ENCODE measurements at regions not wholly inside any gene's neighbourhood (a gene's known extent, or its start where the extent isn't known, plus 50 kb on each side); places are given as distances from the start of the nearest gene placed in this dataset.

- TF ChIP-seq PAWR (CRISPR knock-in tag; IDR thresholded peaks at IDR 0.05; ENCODE audit: borderline replicate concordance), result no peak
- no peak for TF ChIP-seq JUND (CRISPR knock-in tag; IDR thresholded peaks at IDR 0.05)
- no peak for TF ChIP-seq RNF219 (CRISPR knock-in tag; IDR thresholded peaks at IDR 0.05)
- no peak for TF ChIP-seq POLR2A (IDR thresholded peaks at IDR 0.05; ENCODE audit: insufficient read depth in 1 of 2, low read depth in 2 of 2, low read length in 2 of 2)
- TF ChIP-seq SP2 (CRISPR knock-in tag; IDR thresholded peaks at IDR 0.05), result no peak
- TF ChIP-seq ZZZ3 (CRISPR knock-in tag; IDR thresholded peaks at IDR 0.05; ENCODE audit: borderline replicate concordance), result no peak
- no peak for TF ChIP-seq DBP (CRISPR knock-in tag; IDR thresholded peaks at IDR 0.05; ENCODE audit: not compliant biosample characterization)
- TF ChIP-seq ZNF18 (CRISPR knock-in tag; IDR thresholded peaks at IDR 0.05; ENCODE audit: insufficient replicate concordance), result no peak
- no peak for TF ChIP-seq MYC (CRISPR knock-in tag; IDR thresholded peaks at IDR 0.05; ENCODE audit: borderline replicate concordance)
Measured at GRCh38 chr13:97742084-97742483, 211.4 kb upstream of the IPO5 start.
